HEK293T (cell line): ENCODE measurements at regions not wholly inside any gene's neighbourhood (a gene's known extent, or its start where the extent isn't known, plus 50 kb on each side); places are given as distances from the start of the nearest gene placed in this dataset.
"Not testable (repeated sequence)": the region's sequence is repeated elsewhere in the genome, so short reads cannot be mapped to it uniquely, and the experiment has no call there.

ENCODE experiments used
- CTCF ChIA-PET: fragments of 350-600 bp; formaldehyde crosslinking; extraction: SDS; loops from one replicate; lab custom pipeline; 2021; ENCODE audit warnings: antibody characterized with exemption, inconsistent platforms; lab: Yijun Ruan, JAX
- POLR2A ChIA-PET: fragments of 350-600 bp; formaldehyde crosslinking; extraction: SDS; loops from one replicate; lab custom pipeline; 2020; ENCODE audit warnings: antibody characterized with exemption, inconsistent platforms; lab: Yijun Ruan, JAX
- DNase-seq: peaks from one replicate; pipeline ENCODE4 v3.0.0; 2012; ENCODE audit warnings: mixed read lengths; ENCODE audit errors: extremely low spot score
- ARNT ChIP-seq: fragments of 450-650 bp; IDR thresholded peaks from 2 replicates; pipeline ENCODE4 v1.6.1; 2017; ENCODE audit warnings: mild to moderate bottlenecking
- BHLHE40 ChIP-seq: fragments of 450-650 bp; IDR thresholded peaks from 2 replicates; pipeline ENCODE4 v1.6.1; 2016; ENCODE audit warnings: mild to moderate bottlenecking, moderate library complexity, borderline replicate concordance
- CTBP1 ChIP-seq: fragments of 450-650 bp; IDR thresholded peaks from 2 replicates; pipeline ENCODE4 v1.6.1; 2016; ENCODE audit warnings: borderline replicate concordance
- ELF4 ChIP-seq: fragments of 450-650 bp; IDR thresholded peaks from 2 replicates; pipeline ENCODE4 v1.6.1; 2017; ENCODE audit warnings: antibody characterized with exemption
- FOXA1 ChIP-seq: fragments of 450-650 bp; IDR thresholded peaks from 2 replicates; pipeline ENCODE4 v1.6.1; 2016; ENCODE audit warnings: mild to moderate bottlenecking
- FOXK2 ChIP-seq: fragments of 450-650 bp; IDR thresholded peaks from 2 replicates; pipeline ENCODE4 v1.6.1; 2016; ENCODE audit warnings: mild to moderate bottlenecking
- FOXM1 ChIP-seq: fragments of 450-650 bp; IDR thresholded peaks from 2 replicates; pipeline ENCODE4 v1.6.1; 2017; ENCODE audit warnings: mild to moderate bottlenecking, borderline replicate concordance
- HDGF ChIP-seq: fragments of 450-650 bp; IDR thresholded peaks from 2 replicates; pipeline ENCODE4 v1.6.1; 2017; ENCODE audit warnings: antibody characterized with exemption, borderline replicate concordance
- L3MBTL2 ChIP-seq: fragments of 450-650 bp; conservative IDR thresholded peaks from 2 replicates; pipeline ENCODE4 v1.6.1; 2016; ENCODE audit warnings: mild to moderate bottlenecking
- LEF1 ChIP-seq: fragments of 450-650 bp; IDR thresholded peaks from 2 replicates; pipeline ENCODE4 v1.6.1; 2017; ENCODE audit warnings: mild to moderate bottlenecking, borderline replicate concordance
- NFRKB ChIP-seq: fragments of 450-650 bp; IDR thresholded peaks from 2 replicates; pipeline ENCODE4 v1.6.1; 2016; ENCODE audit warnings: mild to moderate bottlenecking, moderate library complexity
- SP1 ChIP-seq: fragments of 450-650 bp; IDR thresholded peaks from 2 replicates; pipeline ENCODE4 v1.6.1; 2017
- SUZ12 ChIP-seq: fragments of 450-650 bp; IDR thresholded peaks from 2 replicates; pipeline ENCODE4 v1.6.1; 2016; ENCODE audit warnings: mild to moderate bottlenecking
- TARDBP ChIP-seq: fragments of 450-650 bp; IDR thresholded peaks from 2 replicates; pipeline ENCODE4 v1.6.1; 2016
- ZNF384 ChIP-seq: fragments of 450-650 bp; IDR thresholded peaks from 2 replicates; pipeline ENCODE4 v1.6.1; 2016
- TF ChIP-seq, protein P1 (sequence below): fragments of 450-650 bp; IDR thresholded peaks from 2 replicates; pipeline ENCODE4 v1.6.1; 2016

GRCh38 chr4:114251020-114251419, 271.6 kb upstream of the ARSJ start:
- ChIA-PET CTCF (no interaction called here), POLR2A (no interaction called here)
- TF ChIP-seq ARNT: no peak
- no peak for TF ChIP-seq LEF1
- TF ChIP-seq SP1: no peak
- no peak for TF ChIP-seq CTBP1
- no peak for TF ChIP-seq FOXA1
- no peak for TF ChIP-seq ELF4
- no peak for TF ChIP-seq HDGF
- no peak for TF ChIP-seq BHLHE40
- no peak for DNase-seq

- TF ChIP-seq, protein P1, sequence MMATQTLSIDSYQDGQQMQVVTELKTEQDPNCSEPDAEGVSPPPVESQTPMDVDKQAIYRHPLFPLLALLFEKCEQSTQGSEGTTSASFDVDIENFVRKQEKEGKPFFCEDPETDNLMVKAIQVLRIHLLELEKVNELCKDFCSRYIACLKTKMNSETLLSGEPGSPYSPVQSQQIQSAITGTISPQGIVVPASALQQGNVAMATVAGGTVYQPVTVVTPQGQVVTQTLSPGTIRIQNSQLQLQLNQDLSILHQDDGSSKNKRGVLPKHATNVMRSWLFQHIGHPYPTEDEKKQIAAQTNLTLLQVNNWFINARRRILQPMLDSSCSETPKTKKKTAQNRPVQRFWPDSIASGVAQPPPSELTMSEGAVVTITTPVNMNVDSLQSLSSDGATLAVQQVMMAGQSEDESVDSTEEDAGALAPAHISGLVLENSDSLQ: no peak
- TF ChIP-seq ELF4: no peak
- no peak for TF ChIP-seq BHLHE40
- no peak for TF ChIP-seq ARNT
- TF ChIP-seq ZNF384: no peak
- TF ChIP-seq NFRKB: no peak
- no peak for DNase-seq
- POLR2A ChIA-PET: no interaction called here
- CTCF ChIA-PET: no interaction called here
Measured at GRCh38 chr4:114252499-114252898, 273.1 kb upstream of the ARSJ start.

GRCh38 chr4:114257501-114257900, 278.1 kb upstream of the ARSJ start:
- DNase-seq: no peak
- TF ChIP-seq FOXM1: no peak
- TF ChIP-seq BHLHE40: no peak
- no peak for TF ChIP-seq HDGF
- TF ChIP-seq SP1: no peak
- no peak for TF ChIP-seq CTBP1
- no peak for TF ChIP-seq ARNT
- TF ChIP-seq ELF4: no peak
- TF ChIP-seq ZNF384: no peak
- no peak for TF ChIP-seq FOXA1
- no peak for TF ChIP-seq TARDBP
- no peak for TF ChIP-seq SUZ12
- TF ChIP-seq, protein P1: no peak
- TF ChIP-seq L3MBTL2: no peak
- no peak for TF ChIP-seq LEF1
- no peak for TF ChIP-seq NFRKB
- ChIA-PET CTCF (no interaction called here), POLR2A (no interaction called here)

DNA sequence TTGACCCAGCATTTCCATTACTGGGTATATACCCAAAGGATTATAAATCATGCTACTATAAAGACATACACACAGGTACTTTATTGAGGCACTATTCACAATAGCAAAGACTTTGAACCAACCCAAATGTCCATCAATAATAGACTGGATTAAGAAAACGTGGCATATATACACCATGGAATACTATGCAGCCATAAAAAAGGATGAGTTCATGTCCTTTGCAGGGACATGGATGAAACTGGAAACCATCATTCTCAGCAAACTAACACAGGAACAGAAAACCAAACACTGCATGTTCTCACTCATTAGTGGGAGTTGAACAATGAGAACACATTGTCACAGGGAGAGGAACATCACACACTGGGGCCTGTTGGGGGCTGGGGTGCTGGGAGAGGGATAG, 283.0 kb upstream of the ARSJ start:
- CTCF ChIA-PET, POLR2A ChIA-PET, DNase-seq: not testable (repeated sequence)

GRCh38 chr4:114263233-114263632, 283.8 kb upstream of the ARSJ start:
- POLR2A ChIA-PET: no interaction called here
- DNase-seq: no peak
- TF ChIP-seq CTBP1 (no peak), ELF4 (no peak), NFRKB (no peak), ZNF384 (no peak), ARNT (no peak), TARDBP (no peak), HDGF (no peak), LEF1 (no peak), FOXM1 (no peak), SUZ12 (no peak), SP1 (no peak), L3MBTL2 (no peak), FOXK2 (no peak), FOXA1 (no peak), BHLHE40 (no peak)
- TF ChIP-seq, protein P1: no peak
- CTCF ChIA-PET: no interaction called here

DNA sequence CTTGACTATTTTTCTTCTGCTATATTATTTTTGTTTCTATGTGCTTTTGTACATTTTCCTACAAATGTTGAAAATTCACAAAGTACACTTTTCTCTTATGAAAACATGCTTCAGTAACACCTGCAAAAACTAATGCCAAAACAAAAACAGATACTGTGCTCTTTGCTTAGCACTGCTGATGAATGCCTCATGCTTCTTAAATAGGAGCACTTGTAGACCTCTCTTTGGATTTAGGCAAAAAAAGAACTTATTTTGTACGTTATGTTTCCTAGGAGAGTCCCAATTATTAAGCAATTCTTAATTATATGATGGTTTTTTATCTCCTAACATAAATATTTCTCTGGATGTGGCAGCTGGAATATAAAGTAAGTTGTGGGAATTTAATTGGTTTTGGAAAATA, 285.0 kb upstream of the ARSJ start:
- TF ChIP-seq CTBP1 (no peak), LEF1 (no peak), SUZ12 (no peak), NFRKB (no peak)
- ChIA-PET POLR2A (no interaction called here), CTCF (no interaction called here)
- no peak for DNase-seq

- TF ChIP-seq FOXK2 (no peak), ELF4 (no peak), BHLHE40 (no peak), FOXM1 (no peak), SUZ12 (no peak), L3MBTL2 (no peak), NFRKB (no peak), LEF1 (no peak), SP1 (no peak), ARNT (no peak), ZNF384 (no peak), HDGF (no peak), FOXA1 (no peak), TARDBP (no peak), CTBP1 (no peak)
- TF ChIP-seq, protein P1: no peak
- POLR2A ChIA-PET: no interaction called here
- CTCF ChIA-PET: no interaction called here
- no peak for DNase-seq
Measured at GRCh38 chr4:114264877-114265291, 285.4 kb upstream of the ARSJ start.
